Common myeloid progenitor, CD34-positive (primary cell): ENCODE measurements at regions not wholly inside any gene's neighbourhood (a gene's known extent, or its start where the extent isn't known, plus 50 kb on each side); places are given as distances from the start of the nearest gene placed in this dataset.
"Not testable (repeated sequence)": the region's sequence is repeated elsewhere in the genome, so short reads cannot be mapped to it uniquely, and the experiment has no call there.

Source experiments
- CTCF ChIA-PET: fragments of 350-600 bp; sonication (Branson Sonifier 250); formaldehyde crosslinking; loops from one replicate; lab custom pipeline; 2021; ENCODE audit warnings: antibody characterized with exemption; lab: Charles Lee
- POLR2A ChIA-PET: fragments of 350-600 bp; sonication (Branson Sonifier 250); formaldehyde crosslinking; loops from one replicate; lab custom pipeline; 2021; ENCODE audit warnings: antibody characterized with exemption; lab: Charles Lee
- DNase-seq, 3 donors: peaks; one replicate each; pipeline versions ENCODE4 v3.0.0 to v3.0.0-alpha.2; 2013
- H3K27ac ChIP-seq, 2 experiments: 1 replicate in 1 of 2; 2 replicates in 1 of 2; pipeline ENCODE4 v1.7.0; 2013; ENCODE audit warnings: inconsistent platforms in 2 of 2, low read length in 2 of 2, mild to moderate bottlenecking in 2 of 2, low read depth in 1 of 2, moderate library complexity in 1 of 2; ENCODE audit not compliant: severe bottlenecking in 2 of 2, insufficient read depth in 1 of 2, poor library complexity in 1 of 2
- H3K27me3 ChIP-seq, 5 experiments: replicated peaks in 2 of 5; 1 replicate in 3 of 5; 2 replicates in 2 of 5; pipeline versions ENCODE4 v1.6.1 to v1.7.0; 2013; ENCODE audit warnings: low read length in 4 of 5, mild to moderate bottlenecking in 2 of 5, moderate library complexity in 2 of 5, inconsistent platforms in 1 of 5; ENCODE audit not compliant: insufficient read depth in 5 of 5, control insufficient read depth in 4 of 5
- H3K36me3 ChIP-seq, 4 experiments: 1 replicate in 2 of 4; 2 replicates in 2 of 4; pipeline versions ENCODE4 v1.6.1 to v1.7.0; 2013; ENCODE audit warnings: low read length in 3 of 4, control low read depth in 1 of 4, mild to moderate bottlenecking in 1 of 4; ENCODE audit not compliant: control insufficient read depth in 4 of 4, insufficient read depth in 4 of 4
- H3K4me1 ChIP-seq, 4 experiments: 1 replicate in 3 of 4; 2 replicates in 1 of 4; pipeline versions ENCODE4 v1.6.1 to v1.7.1; 2013; ENCODE audit warnings: low read length in 3 of 4, mild to moderate bottlenecking in 3 of 4, control low read depth in 1 of 4, inconsistent platforms in 1 of 4, moderate library complexity in 1 of 4; ENCODE audit not compliant: control insufficient read depth in 4 of 4, insufficient read depth in 4 of 4; ENCODE audit errors: control extremely low read depth in 1 of 4
- H3K4me3 ChIP-seq, 7 experiments: 1 replicate in 4 of 7; 2 replicates in 3 of 7; pipeline versions ENCODE4 v1.5.1 to v1.7.0; 2013; ENCODE audit warnings: mild to moderate bottlenecking in 7 of 7, low read length in 6 of 7, moderate library complexity in 6 of 7, inconsistent platforms in 2 of 7, low read depth in 2 of 7, control low read depth in 1 of 7; ENCODE audit not compliant: insufficient read depth in 4 of 7, control insufficient read depth in 1 of 7; ENCODE audit errors: extremely low read depth in 1 of 7
- H3K9me3 ChIP-seq, 5 experiments: 1 replicate in 4 of 5; 2 replicates in 1 of 5; pipeline versions ENCODE4 v1.6.1 to v1.7.1; 2013; ENCODE audit warnings: low read length in 4 of 5, mild to moderate bottlenecking in 2 of 5, inconsistent platforms in 1 of 5, low read depth in 1 of 5, moderate library complexity in 1 of 5; ENCODE audit not compliant: control insufficient read depth in 4 of 5, insufficient read depth in 2 of 5; ENCODE audit errors: control extremely low read depth in 1 of 5
- WGBS: methylation state at CpG from one replicate; pipeline ENCODE4 v1.1.5; 2013; ENCODE audit not compliant: insufficient coverage; 5-methylcytosine and 5-hydroxymethylcytosine counted together

DNA sequence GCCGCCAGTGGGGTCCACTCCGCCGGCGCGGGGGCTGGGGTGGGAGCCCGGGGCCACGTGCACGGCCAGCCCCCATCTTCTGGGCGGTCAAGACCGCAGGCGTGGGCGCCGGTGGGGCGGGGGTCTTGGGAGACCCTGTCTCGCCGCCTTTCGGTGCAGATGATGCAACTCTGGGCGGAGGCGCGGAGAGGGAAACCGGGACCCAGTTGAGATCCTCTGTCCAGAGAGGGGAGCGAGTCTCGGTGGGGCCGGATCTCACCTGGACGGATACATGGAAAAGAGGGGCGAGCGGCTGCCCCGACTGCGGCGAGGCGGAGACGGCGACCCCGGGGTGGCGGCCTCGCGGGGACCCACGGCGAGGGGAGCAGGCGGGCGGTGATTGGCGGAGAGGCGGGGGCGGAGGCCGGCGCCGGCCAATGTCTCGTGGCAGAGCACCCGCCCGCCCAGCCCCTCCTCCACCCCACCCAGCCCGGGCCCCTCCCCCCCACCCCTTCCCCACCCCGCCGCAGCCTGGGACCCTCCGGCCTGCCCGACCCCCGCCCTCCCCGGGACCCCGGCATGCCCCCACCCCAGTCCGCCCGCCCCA lies 4054.1 kb upstream of the TPTE start:
- H3K9me3 ChIP-seq, H3K4me1 ChIP-seq, H3K36me3 ChIP-seq, POLR2A ChIA-PET, H3K27ac ChIP-seq, H3K27me3 ChIP-seq, DNase-seq, CTCF ChIA-PET, H3K4me3 ChIP-seq: not testable (repeated sequence)
- WGBS, result no CpG with 5 or more reads among the region's 60 CpGs

DNA sequence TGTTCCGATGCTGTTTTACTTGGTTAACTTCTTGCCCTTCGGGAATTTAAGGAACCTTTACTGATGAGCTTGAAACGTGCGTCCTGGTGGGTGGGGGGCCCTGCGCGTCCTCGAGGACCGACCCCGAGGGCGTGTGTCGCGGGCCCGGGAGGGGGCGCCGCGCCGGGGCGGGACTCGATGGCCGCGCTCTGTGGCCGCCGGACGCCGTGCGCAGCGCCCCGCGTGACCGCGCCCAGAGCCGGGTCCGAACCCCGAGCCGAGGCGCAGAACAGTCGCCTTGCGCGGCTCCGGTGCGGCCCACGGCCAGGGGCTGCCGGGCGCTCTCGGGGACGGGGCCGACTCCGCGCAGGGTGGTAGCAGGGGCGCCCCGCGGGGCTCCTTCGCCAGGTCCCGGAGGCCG lies 4053.5 kb upstream of the TPTE start:
- WGBS, result no CpG with 5 or more reads among the region's 55 CpGs
- H3K27me3 ChIP-seq, H3K36me3 ChIP-seq, H3K9me3 ChIP-seq, H3K27ac ChIP-seq, DNase-seq, H3K4me3 ChIP-seq, POLR2A ChIA-PET, H3K4me1 ChIP-seq, CTCF ChIA-PET: not testable (repeated sequence)

DNA sequence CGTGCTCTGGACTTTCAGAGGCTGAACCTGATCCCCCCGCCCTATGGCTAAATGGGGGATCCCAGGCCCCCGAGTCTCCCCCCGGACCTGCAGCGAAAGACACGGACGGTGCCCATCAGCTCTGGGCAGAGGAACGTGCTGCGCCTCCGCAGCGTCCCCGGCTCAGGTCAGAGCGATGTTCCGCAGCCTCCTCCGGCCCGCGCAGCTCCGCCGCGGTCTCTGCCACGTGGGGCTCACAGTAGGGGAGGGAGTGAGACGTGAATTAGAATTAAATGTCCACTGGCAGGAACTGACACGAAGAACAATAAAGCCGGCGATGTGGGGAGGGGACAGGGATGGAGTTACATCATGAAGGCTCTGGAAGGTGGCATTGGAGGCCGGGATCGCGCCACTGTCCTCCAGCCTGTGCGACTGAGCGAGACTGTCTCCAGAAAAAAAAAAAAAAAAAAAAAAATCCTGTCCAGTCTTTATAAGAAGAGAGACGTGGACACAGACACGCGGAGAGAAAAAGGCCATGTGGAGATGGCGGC lies 4053.0 kb upstream of the TPTE start:
- H3K36me3 ChIP-seq, H3K4me3 ChIP-seq, H3K4me1 ChIP-seq, H3K27ac ChIP-seq, DNase-seq, H3K27me3 ChIP-seq, H3K9me3 ChIP-seq, CTCF ChIA-PET, POLR2A ChIA-PET: not testable (repeated sequence)
- WGBS, result no CpG with 5 or more reads among the region's 34 CpGs

DNA sequence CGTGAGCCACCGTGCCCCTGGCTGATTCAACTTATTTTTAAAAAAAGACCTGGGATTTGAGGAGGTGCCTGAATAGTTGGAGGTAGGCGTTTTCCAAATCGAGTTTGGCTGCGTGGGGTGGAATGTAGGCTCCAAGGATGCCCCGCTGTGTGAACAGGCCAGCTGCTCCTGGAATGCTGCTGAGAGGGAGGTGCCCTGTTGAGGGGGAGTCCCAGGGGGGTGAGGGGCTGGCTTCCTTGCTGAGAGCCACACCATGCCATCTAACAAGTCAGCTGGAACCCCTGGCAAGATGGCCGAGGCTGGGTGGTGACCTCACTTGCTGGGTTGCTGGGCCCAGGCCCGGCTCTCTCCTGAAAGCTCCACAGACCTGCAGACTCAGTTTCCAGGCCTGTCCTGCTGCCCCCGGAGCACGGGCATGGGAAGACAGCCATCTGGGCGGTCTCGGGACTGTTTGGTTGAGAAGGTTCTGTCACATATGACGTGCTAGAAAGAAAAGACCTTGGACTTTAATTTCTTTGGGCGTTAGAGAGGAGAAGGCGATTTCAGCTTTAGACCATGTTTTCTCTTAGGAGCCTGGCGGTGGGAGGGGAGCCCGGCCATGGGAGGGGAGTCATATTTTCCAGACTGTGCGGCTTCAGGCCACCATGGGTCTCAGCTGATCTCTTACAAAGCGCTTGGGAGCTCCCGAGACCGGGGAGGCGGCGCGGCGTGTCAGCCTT lies 4047.0 kb upstream of the TPTE start:
- WGBS, result no CpG with 5 or more reads among the region's 25 CpGs
- POLR2A ChIA-PET, H3K27ac ChIP-seq, H3K36me3 ChIP-seq, H3K4me3 ChIP-seq, H3K27me3 ChIP-seq, DNase-seq, H3K4me1 ChIP-seq, H3K9me3 ChIP-seq, CTCF ChIA-PET: not testable (repeated sequence)

DNA sequence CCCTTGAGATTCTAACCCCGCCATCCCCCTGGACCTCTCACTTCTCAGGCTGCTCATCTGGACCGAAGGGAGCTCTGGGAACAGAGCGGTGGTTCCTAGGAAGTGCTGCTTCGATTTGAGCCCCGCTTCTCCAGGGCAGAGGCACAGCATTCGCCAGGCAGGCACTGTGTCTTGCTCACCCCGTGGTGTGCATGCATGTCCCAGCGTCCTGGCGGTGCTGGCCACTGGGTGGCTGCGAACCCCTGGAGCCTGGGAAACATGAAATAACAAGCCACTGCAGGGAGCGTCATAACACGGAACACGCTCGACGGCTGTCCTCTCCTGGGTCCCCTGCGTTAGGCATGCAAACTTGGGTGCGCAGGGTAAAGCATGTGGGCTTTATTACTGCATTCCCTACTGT lies 4040.3 kb upstream of the TPTE start:
- DNase-seq, H3K9me3 ChIP-seq, CTCF ChIA-PET, H3K27ac ChIP-seq, H3K4me3 ChIP-seq, H3K36me3 ChIP-seq, H3K4me1 ChIP-seq, H3K27me3 ChIP-seq, POLR2A ChIA-PET: not testable (repeated sequence)
- no CpG with 5 or more reads among the region's 17 CpGs for WGBS

DNA sequence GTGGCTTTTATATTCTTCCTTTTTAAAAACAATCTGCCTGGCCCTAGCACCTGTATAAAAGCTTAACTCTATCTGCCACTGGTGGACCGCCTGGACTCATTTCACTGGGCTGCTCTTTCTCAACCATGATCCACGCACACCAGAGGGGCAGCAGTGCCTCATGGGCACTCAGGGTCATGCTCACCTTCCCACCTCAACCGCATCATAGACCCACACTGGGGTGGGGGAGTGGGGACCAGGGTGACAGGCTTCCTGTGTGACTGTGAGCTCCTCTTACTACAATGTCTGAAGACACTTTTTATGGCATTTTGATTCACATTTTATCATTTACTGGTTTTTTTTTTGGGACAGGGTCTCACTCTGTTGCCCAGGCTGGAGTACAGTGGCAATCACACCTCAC lies 4038.8 kb upstream of the TPTE start:
- H3K4me1 ChIP-seq, DNase-seq, H3K9me3 ChIP-seq, H3K27me3 ChIP-seq, CTCF ChIA-PET, POLR2A ChIA-PET, H3K36me3 ChIP-seq, H3K27ac ChIP-seq, H3K4me3 ChIP-seq: not testable (repeated sequence)
- no CpG with 5 or more reads among the region's 3 CpGs for WGBS

DNA sequence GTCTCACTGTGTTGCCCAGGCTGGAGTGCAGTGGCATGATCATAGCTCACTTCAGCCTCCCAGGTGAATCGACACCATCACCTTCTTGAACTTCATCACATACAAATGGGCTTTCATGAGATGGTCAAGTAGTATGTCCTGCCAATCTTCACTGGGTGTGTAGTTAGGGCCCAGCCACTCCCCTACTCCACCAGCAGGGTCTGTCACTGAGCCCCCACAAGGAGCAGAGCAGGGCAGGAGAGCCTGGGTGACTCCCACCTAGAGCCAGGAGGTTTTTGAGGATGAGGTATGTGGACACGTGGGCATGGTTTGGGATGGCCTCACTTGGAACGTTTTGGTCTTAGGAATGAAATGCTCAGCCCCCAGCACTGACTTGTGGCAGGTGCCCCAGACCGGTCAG lies 4037.7 kb upstream of the TPTE start:
- CTCF ChIA-PET, H3K36me3 ChIP-seq, H3K9me3 ChIP-seq, H3K4me1 ChIP-seq, DNase-seq, H3K4me3 ChIP-seq, POLR2A ChIA-PET, H3K27ac ChIP-seq, H3K27me3 ChIP-seq: not testable (repeated sequence)
- WGBS, result no CpG with 5 or more reads among the region's 4 CpGs
